ENCODE measurements at regions not wholly inside any gene's neighbourhood (a gene's known extent, or its start where the extent isn't known, plus 50 kb on each side); places are given as distances from the start of the nearest gene placed in this dataset.
"Not testable (repeated sequence)": the region's sequence is repeated elsewhere in the genome, so short reads cannot be mapped to it uniquely, and the experiment has no call there.

GRCh38 chr6:144689503-144690040 is 404.4 kb downstream of the UTRN start:
- no peaks in the 10 kb centered on the region for H3K4me1 ChIP-seq (ENCODE audit: insufficient read depth, low read length, severe bottlenecking)
- no peaks in the 10 kb centered on the region for H3K36me3 ChIP-seq (ENCODE audit: insufficient read depth, low read length)
- H2AFZ ChIP-seq (ENCODE audit: low read length), result no peak overlapping the region
- H3F3A ChIP-seq (ENCODE audit: insufficient read depth, low read length), result no peaks in the 10 kb centered on the region
- H3K4me2 ChIP-seq (ENCODE audit: low read length), result no peak overlapping the region
- no peaks in the 10 kb centered on the region for H3K9me2 ChIP-seq (ENCODE audit: low read depth, low read length)
- no peaks in the 10 kb centered on the region for H3K9me3 ChIP-seq (ENCODE audit: low read length)
- TF ChIP-seq CTCF (IDR thresholded peaks at IDR 0.05; ENCODE audit: low read length), result no peak
- no peak for TF ChIP-seq EZH2 (IDR thresholded peaks at IDR 0.05; ENCODE audit: borderline replicate concordance, low read length)
- no peak overlapping the region for H3K9ac ChIP-seq (ENCODE audit: low read length)
- no peaks in the 10 kb centered on the region for H4K20me1 ChIP-seq (ENCODE audit: insufficient read depth, low read length)
- no peaks in the 10 kb centered on the region for H3K27me3 ChIP-seq (ENCODE audit: insufficient read depth, low read length)
- no peaks in the 10 kb centered on the region for H3K79me2 ChIP-seq (ENCODE audit: insufficient read depth, low read length)
- H3K4me3 ChIP-seq (ENCODE audit: low read depth, low read length, poor library complexity, severe bottlenecking), result no peak overlapping the region
- no peak overlapping the region for H3K27ac ChIP-seq (ENCODE audit: low read depth, low read length, poor library complexity, severe bottlenecking)

- no peak overlapping the region for H3K9ac ChIP-seq (ENCODE audit: low read length)
- no peaks in the 10 kb centered on the region for H3K27me3 ChIP-seq (ENCODE audit: insufficient read depth, low read length)
- H3K9me2 ChIP-seq (ENCODE audit: low read depth, low read length), result no peaks in the 10 kb centered on the region
- TF ChIP-seq EZH2 (IDR thresholded peaks at IDR 0.05; ENCODE audit: borderline replicate concordance, low read length) (no peak), CTCF (IDR thresholded peaks at IDR 0.05; ENCODE audit: low read length) (no peak)
- H3K79me2 ChIP-seq (ENCODE audit: insufficient read depth, low read length), result no peaks in the 10 kb centered on the region
- no peak overlapping the region for H3K4me2 ChIP-seq (ENCODE audit: low read length)
- no peak overlapping the region for H3K27ac ChIP-seq (ENCODE audit: low read depth, low read length, poor library complexity, severe bottlenecking)
- H3K36me3 ChIP-seq (ENCODE audit: insufficient read depth, low read length), result no peaks in the 10 kb centered on the region
- H3K4me3 ChIP-seq (ENCODE audit: low read depth, low read length, poor library complexity, severe bottlenecking), result no peak overlapping the region
- H2AFZ ChIP-seq (ENCODE audit: low read length), result no peak overlapping the region
- H3F3A ChIP-seq (ENCODE audit: insufficient read depth, low read length), result no peaks in the 10 kb centered on the region
- H4K20me1 ChIP-seq (ENCODE audit: insufficient read depth, low read length), result no peaks in the 10 kb centered on the region
- H3K4me1 ChIP-seq (ENCODE audit: insufficient read depth, low read length, severe bottlenecking), result no peaks in the 10 kb centered on the region
- H3K9me3 ChIP-seq (ENCODE audit: low read length), result no peaks in the 10 kb centered on the region
Measured at GRCh38 chr6:144690133-144690532, 405.0 kb downstream of the UTRN start.

GRCh38 chr6:144690666-144691065 is 405.5 kb downstream of the UTRN start:
- Histone ChIP-seq H3K27ac (ENCODE audit: low read depth, low read length, poor library complexity, severe bottlenecking) (no peak overlapping the region), H3K9me2 (ENCODE audit: low read depth, low read length) (no peaks in the 10 kb centered on the region), H3K4me3 (ENCODE audit: low read depth, low read length, poor library complexity, severe bottlenecking) (no peak overlapping the region), H3K4me2 (ENCODE audit: low read length) (no peak overlapping the region), H3F3A (ENCODE audit: insufficient read depth, low read length) (no peaks in the 10 kb centered on the region), H4K20me1 (ENCODE audit: insufficient read depth, low read length) (no peaks in the 10 kb centered on the region), H3K27me3 (ENCODE audit: insufficient read depth, low read length) (no peaks in the 10 kb centered on the region), H2AFZ (ENCODE audit: low read length) (no peak overlapping the region), H3K36me3 (ENCODE audit: insufficient read depth, low read length) (no peaks in the 10 kb centered on the region), H3K9ac (ENCODE audit: low read length) (no peak overlapping the region), H3K4me1 (ENCODE audit: insufficient read depth, low read length, severe bottlenecking) (no peaks in the 10 kb centered on the region), H3K9me3 (ENCODE audit: low read length) (no peaks in the 10 kb centered on the region), H3K79me2 (ENCODE audit: insufficient read depth, low read length) (no peaks in the 10 kb centered on the region)
- TF ChIP-seq EZH2 (IDR thresholded peaks at IDR 0.05; ENCODE audit: borderline replicate concordance, low read length) (no peak), CTCF (IDR thresholded peaks at IDR 0.05; ENCODE audit: low read length) (no peak)

- H3K4me3 ChIP-seq (ENCODE audit: low read depth, low read length, poor library complexity, severe bottlenecking); H3K36me3 ChIP-seq (ENCODE audit: insufficient read depth, low read length); H3K27me3 ChIP-seq (ENCODE audit: insufficient read depth, low read length); H3K4me2 ChIP-seq (ENCODE audit: low read length); H3F3A ChIP-seq (ENCODE audit: insufficient read depth, low read length); H3K9me3 ChIP-seq (ENCODE audit: low read length); H3K9ac ChIP-seq (ENCODE audit: low read length); H2AFZ ChIP-seq (ENCODE audit: low read length); H4K20me1 ChIP-seq (ENCODE audit: insufficient read depth, low read length); H3K79me2 ChIP-seq (ENCODE audit: insufficient read depth, low read length); H3K27ac ChIP-seq (ENCODE audit: low read depth, low read length, poor library complexity, severe bottlenecking); H3K9me2 ChIP-seq (ENCODE audit: low read depth, low read length); H3K4me1 ChIP-seq (ENCODE audit: insufficient read depth, low read length, severe bottlenecking): not testable (repeated sequence)
Measured at GRCh38 chr6:144692050-144692449, 406.9 kb downstream of the UTRN start.

Data from OCI-LY1 (cell line).